CD4-positive, alpha-beta T cell treated with Interleukin-1 beta for 1 hour (primary cell): ENCODE measurements at regions not wholly inside any gene's neighbourhood (a gene's known extent, or its start where the extent isn't known, plus 50 kb on each side); places are given as distances from the start of the nearest gene placed in this dataset.

Experiments
- DNase-seq, 2 donors: peaks; one replicate each; pipeline ENCODE4 v3.0.0-alpha.2; 2020 to 2022

DNA sequence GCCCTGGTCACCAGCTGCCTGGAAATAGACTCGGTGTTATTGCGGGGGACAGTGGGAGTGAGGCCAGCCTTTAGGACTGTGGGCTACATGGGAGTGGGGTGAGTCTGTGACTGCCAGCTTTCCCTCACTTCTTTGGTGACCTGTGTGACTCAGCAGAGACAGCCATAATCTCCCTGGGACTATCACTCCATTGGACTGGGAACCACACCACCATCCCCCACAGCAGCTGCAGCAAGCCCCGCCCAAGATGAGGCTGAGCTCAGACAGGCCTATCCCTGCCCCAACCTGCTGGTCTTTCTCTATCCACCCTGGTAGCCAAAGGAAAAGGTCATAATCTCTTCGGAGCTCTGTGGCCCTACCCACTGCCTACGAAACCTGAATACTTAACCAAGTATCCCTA, 263.2 kb downstream of the FZD1 start:
- DNase-seq, result no peak

GRCh38 chr7:91533996-91534395, 269.8 kb downstream of the FZD1 start:
- no peak for DNase-seq

DNA sequence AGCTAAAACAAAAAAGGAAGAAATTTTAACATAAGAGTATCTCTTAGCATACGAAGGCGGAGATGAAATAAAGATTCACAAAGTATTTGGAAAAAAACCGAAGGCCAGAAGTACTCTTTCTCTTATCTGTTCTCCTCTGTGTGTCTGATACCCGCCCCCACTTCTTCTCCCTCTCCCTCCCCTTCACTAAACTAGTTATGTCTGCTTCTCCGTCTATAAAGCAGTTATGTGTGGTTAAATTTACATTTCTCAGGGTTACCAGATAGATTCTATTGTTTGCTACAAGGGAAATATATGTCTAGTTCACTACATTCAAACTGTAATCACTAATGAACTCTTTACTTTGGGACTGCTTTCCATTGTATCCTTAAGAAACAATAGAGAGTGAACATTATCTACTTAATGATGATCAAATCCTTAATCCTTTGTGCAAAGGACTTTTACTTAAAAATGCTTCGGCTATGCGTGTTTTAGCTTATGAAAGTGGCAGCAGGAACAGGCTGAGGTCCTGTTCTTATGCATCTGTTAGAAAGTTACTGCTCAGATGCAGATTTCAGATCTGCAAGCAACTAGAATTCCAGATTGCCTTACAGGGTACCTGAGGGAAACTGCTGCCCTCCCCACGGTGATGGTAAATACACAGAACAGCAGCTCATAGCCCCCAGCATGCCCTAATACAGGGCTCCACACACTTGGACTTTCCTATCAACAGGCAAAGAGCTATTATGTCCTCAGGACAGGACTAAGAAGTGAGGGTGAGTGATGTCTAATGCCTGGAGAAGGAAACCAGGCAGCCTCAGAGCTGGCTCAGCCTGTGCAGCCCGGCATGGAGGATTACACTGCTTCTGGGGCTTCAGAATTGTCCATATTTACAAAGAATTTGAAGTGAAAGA, 273.3 kb downstream of the FZD1 start:
- no peak for DNase-seq

DNA sequence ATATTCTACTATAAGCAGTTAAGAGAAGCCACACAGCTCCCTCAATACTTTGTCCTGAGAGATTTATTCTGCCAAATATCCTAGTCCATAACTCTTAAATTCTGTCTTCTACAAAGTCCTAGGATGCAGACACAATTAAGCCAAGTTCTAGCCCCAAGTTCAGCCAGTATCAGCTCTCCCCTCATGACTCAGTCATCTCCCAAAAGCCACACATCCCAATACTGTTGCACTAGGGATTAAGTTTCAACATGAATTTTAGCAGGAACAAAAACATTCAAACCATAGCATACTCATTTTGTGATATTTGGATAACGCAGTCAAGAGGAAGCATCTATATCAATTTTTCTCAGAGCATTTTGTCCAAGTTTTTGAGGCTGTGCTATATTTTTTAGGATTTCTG, 277.4 kb downstream of the FZD1 start:
- no peak for DNase-seq

- no peak for DNase-seq
Observed at GRCh38 chr7:91543646-91544045, 279.4 kb downstream of the FZD1 start.

GRCh38 chr7:91549878-91550277, 285.6 kb downstream of the FZD1 start:
- DNase-seq, result no peak

- no peak for DNase-seq
Observed at GRCh38 chr7:91550931-91551330, 286.7 kb downstream of the FZD1 start.

GRCh38 chr7:91551377-91552175, 287.3 kb downstream of the FZD1 start:
- DNase-seq, result no peak

DNA sequence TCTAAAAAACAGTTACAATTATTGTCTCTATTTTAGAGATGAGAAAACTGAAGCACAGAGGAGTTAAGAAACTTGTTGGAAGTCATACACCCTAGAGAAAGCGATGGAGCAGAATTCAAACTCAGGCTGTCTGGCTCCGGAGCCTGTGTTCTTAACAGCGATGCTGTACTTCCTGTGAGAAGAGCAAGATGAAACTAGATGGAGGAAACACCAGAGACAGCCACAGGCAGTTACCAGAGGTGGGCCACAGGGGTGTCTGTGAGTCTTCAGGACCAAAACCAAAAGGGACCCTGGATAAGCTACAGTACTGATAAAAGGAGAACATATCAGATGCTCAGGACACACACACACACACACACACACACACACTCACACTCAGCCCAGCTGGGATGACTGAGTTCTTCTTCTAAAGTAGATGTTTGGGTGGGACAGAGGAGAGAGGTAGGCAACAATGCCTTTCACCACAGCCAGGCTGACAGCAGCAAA, 289.2 kb downstream of the FZD1 start:
- no peak for DNase-seq

- no peak for DNase-seq
Observed at GRCh38 chr7:91554883-91555282, 290.6 kb downstream of the FZD1 start.

DNA sequence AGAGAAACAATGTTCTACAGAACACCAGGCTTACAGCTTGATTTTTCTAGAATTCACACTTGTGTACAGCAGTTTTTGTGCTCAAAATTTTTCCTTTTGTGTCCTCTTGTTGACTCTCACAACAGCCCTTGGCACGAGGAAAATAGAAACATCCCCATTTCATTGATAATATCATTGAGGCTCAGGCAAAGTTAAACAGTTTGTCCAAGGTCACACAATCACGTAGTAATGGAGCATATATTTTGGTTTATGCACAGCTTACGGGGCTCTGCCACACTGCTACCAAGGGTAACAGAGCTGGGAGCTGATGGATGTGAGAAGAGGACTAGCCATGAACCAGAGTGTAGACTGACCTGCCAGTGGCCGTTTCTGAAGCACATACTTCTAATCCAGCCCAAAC, 292.0 kb downstream of the FZD1 start:
- DNase-seq, result no peak

GRCh38 chr7:91556956-91557650, 292.9 kb downstream of the FZD1 start:
- no peak for DNase-seq

DNA sequence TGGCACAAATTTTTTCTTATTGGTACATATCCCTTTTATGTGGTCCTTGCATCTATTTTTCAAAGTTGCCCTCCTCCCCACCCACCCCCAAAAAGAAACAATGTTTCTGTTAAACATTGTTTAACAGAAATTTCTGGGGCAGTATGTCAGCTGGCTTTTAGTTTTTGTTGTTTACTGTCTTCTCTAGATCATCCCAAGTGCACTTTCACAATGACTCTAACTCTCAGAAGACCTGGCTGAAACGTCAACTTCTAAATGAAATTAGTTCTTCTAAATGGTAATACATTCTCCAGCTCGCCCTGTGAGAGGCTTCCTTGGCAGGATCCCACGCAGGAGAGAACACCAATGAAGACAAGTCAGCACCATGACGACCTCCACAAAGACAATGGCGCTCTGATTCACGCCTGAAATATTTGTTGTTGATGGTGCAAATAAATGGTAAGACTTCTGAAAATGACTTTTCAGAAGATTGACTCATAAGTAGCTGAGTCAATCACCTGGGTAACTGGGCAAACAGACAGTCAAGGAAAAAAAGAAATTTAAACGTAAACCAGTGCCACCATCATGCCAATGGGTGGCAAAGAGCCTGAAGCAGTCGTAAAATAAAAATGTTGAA, 293.7 kb downstream of the FZD1 start:
- DNase-seq, result no peak

- no peak for DNase-seq
Observed at GRCh38 chr7:91559947-91560346, 295.7 kb downstream of the FZD1 start.

- DNase-seq, result no peak
Observed at GRCh38 chr7:91564101-91564500, 299.9 kb downstream of the FZD1 start.

GRCh38 chr7:91564541-91564940, 300.3 kb downstream of the FZD1 start:
- DNase-seq, result no peak

- no peak for DNase-seq
Observed at GRCh38 chr7:91565499-91566401, 301.5 kb downstream of the FZD1 start.

DNA sequence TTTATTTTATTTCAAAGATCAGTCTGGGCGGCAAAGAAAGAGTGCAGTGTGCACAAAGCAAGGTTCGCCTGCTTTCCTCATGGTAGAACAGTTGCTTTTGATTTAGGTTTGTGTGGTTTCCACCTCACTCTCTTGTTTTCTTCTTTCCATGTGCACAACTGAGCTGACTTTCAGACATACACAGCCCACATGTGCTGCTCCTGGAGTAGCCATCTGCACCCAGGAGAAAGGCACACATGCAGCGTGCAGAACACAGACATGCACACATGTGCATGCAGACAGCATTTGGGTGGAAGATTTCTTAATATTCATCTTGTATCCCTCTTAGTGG, 302.1 kb downstream of the FZD1 start:
- no peak for DNase-seq

- DNase-seq, result no peak
Observed at GRCh38 chr7:91567081-91568012, 303.1 kb downstream of the FZD1 start.

GRCh38 chr7:91568138-91568537, 303.9 kb downstream of the FZD1 start:
- DNase-seq, result no peak
